Coronary artery (tissue), 2 donors: ENCODE measurements at regions not wholly inside any gene's neighbourhood (a gene's known extent, or its start where the extent isn't known, plus 50 kb on each side); places are given as distances from the start of the nearest gene placed in this dataset.
A peak's percentile ranks its signal among the peaks of the same experiment; 100 is the strongest.

Experiments used
- DNase-seq: peaks from one replicate; pipeline ENCODE4 v3.0.0-alpha.2; 2017; ENCODE audit warnings: low spot score
- H3K27ac ChIP-seq, 2 donors: fragments of 200-600 bp; sonication (generic); one replicate each; pipeline ENCODE4 v1.5.1; 2016 to 2019
- H3K4me3 ChIP-seq: fragments of 200-600 bp; sonication (generic); 2 replicates; pipeline ENCODE4 v1.5.1; 2016; ENCODE audit warnings: mild to moderate bottlenecking, moderate library complexity
- CTCF ChIP-seq: fragments of 200-600 bp; sonication (generic); IDR thresholded peaks from one replicate; pipeline ENCODE4 v1.5.1; 2019; ENCODE audit warnings: antibody characterized with exemption

- no peak overlapping the region for H3K4me3 ChIP-seq
- DNase-seq = no peak
- H3K27ac ChIP-seq = peak overlapping the region; percentile 38 to 73
- no peak for TF ChIP-seq CTCF
Measured at GRCh38 chr11:95576146-95576845, 213.3 kb downstream of the FAM76B start.

DNA sequence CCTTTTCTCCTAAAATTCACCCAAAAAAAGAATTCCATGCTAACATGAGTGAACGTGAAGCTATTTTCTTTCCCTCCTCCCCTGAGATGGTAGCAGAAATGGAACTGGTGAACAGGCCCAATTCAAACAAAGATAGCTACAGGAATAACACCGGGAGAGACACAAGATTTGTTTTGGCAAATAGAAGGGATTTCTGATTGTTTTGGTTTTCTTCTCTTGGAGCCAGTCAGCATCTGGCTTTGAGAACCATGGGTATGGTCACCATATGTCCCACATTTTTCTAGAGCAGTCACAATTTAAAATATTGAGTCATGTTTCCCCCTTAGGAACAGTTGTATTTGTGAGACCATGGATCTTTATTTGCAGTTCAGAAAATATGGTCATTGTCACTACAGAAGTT, 214.1 kb downstream of the FAM76B start:
- DNase-seq = no peak
- H3K27ac ChIP-seq = peak overlapping the region; percentile 60 to 73
- no peak for TF ChIP-seq CTCF
- H3K4me3 ChIP-seq = no peak overlapping the region

DNA sequence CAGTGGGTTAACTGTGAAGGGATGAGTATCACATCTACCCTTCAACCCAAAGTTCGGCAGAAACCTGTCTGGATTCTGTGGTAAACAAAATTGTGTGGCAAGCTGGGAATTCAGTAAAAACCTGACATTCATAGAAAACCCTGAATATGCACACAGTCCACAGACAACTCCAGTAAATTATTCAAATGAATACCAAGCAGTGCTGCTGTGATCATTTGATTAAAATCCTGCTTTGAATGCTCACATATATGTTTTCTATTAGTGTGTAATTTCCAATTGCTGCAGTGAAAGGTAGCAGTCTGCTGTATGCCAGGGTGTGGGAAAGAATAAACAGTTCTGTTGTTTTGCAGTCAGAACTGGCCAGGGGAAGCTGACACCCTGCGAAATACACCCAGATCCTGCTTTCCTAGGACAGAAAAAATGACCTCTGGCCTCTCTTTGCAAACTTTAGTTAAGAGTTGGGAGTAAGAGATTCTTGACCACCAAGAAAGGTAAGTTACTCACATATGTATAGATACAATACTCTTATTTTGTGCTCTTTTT, 217.8 kb downstream of the FAM76B start:
- no peak for TF ChIP-seq CTCF
- Histone ChIP-seq H3K27ac (no peak overlapping the region), H3K4me3 (no peak overlapping the region)
- DNase-seq = no peak

- TF ChIP-seq CTCF = no peak
- Histone ChIP-seq H3K27ac (no peak overlapping the region), H3K4me3 (no peak overlapping the region)
- no peak for DNase-seq
Measured at GRCh38 chr11:95570845-95571244, 218.7 kb downstream of the FAM76B start.

- no peak overlapping the region for H3K27ac ChIP-seq
- no peak for TF ChIP-seq CTCF
- no peak overlapping the region for H3K4me3 ChIP-seq
- DNase-seq = no peak
Measured at GRCh38 chr11:95569207-95569606, 220.4 kb downstream of the FAM76B start.

DNA sequence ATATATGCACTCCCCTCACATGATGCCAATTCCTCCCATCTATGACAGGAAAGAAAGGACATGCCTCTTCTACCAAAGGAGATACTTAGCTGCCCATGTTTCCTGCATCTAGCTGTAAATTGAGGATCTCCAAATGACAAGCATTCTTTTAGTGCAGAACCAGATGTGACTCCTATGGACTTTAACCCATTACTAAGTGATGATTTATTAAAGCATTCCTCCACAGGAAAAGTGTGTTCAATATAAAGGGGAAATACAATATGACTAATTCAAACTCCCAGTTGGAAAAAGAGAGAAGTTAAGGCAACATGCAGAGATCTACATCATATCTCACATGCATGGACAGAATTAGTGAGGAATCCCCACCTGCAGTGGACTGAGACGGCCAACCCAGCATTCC, 221.3 kb downstream of the FAM76B start:
- Histone ChIP-seq H3K4me3 (no peak overlapping the region), H3K27ac (peak overlapping the region; percentile 71 to 78)
- DNase-seq = no peak
- TF ChIP-seq CTCF = no peak

GRCh38 chr11:95567685-95568084, 221.9 kb downstream of the FAM76B start:
- no peak for TF ChIP-seq CTCF
- DNase-seq = no peak
- peak overlapping the region; percentile 71 to 78 for H3K27ac ChIP-seq
- H3K4me3 ChIP-seq = no peak overlapping the region
